Right lobe of liver (tissue), 6 donors: ENCODE measurements at regions not wholly inside any gene's neighbourhood (a gene's known extent, or its start where the extent isn't known, plus 50 kb on each side); places are given as distances from the start of the nearest gene placed in this dataset.

ENCODE experiments used
- ATAC-seq, 4 donors: fragments of 200-7000 bp; cut with Tn5 transposase; one replicate each; pipeline ENCODE4 v1.9.1; 2020; ENCODE audit warnings: mild to moderate bottlenecking in 4 of 4, moderate library complexity in 4 of 4
- DNase-seq, 3 donors: peaks; one replicate each; pipeline ENCODE4 v3.0.0-alpha.2; 2020
- H3K27ac ChIP-seq, 3 donors: fragments of 200-600 bp; one replicate each; pipeline ENCODE4 v1.8.0; 2022
- H3K27me3 ChIP-seq, 2 donors: fragments of 200-600 bp; one replicate each; pipeline ENCODE4 v1.8.0; 2022
- H3K36me3 ChIP-seq, 4 donors: fragments of 200-600 bp; sonication (generic) in 1 of 4; one replicate each; pipeline versions ENCODE4 v1.5.1 to v1.8.0; 2017 to 2022; ENCODE audit warnings: control low read depth in 1 of 4
- H3K4me1 ChIP-seq, 4 donors: fragments of 200-600 bp; sonication (generic) in 1 of 4; one replicate each; pipeline versions ENCODE4 v1.5.1 to v1.8.0; 2017 to 2022; ENCODE audit warnings: control low read depth in 1 of 4
- H3K4me3 ChIP-seq, 3 donors: fragments of 200-600 bp; one replicate each; pipeline ENCODE4 v1.8.0; 2022
- H3K9me3 ChIP-seq, 4 donors: fragments of 200-600 bp; sonication (generic) in 1 of 4; one replicate each; pipeline versions ENCODE4 v1.5.1 to v1.8.0; 2017 to 2022; ENCODE audit warnings: control low read depth in 1 of 4
- POLR2A ChIP-seq: fragments of 450-650 bp; IDR thresholded peaks from one replicate; pipeline ENCODE4 v1.6.1; 2017; ENCODE audit warnings: antibody characterized with exemption, mild to moderate bottlenecking
- WGBS: methylation state at CpG from one replicate; pipeline ENCODE4 v1.1.6; 2018; ENCODE audit warnings: low coverage, low lambda C conversion rate; ENCODE audit not compliant: insufficient coverage; ENCODE audit errors: missing lambda C conversion rate; 5-methylcytosine and 5-hydroxymethylcytosine counted together
- intact Hi-C, 2 donors: fragments of 100-400 bp; cut with DNase I; formaldehyde crosslinking; loops; one replicate each; pipeline versions ENCODE4 v1.11.2 to v1.14.1; 2022
- TF ChIP-seq, protein P1 (sequence below), 4 donors: fragments of 200-600 bp in 3 of 4; fragments of 450-650 bp in 1 of 4; IDR thresholded peaks; one replicate each; pipeline versions ENCODE4 v1.5.1 to v1.8.0; 2016 to 2022; ENCODE audit warnings: antibody characterized with exemption in 4 of 4, mild to moderate bottlenecking in 2 of 4
- donor health status: DM: no; HTN: yes; CAD: no.
- donor health status: DM: no; HTN: no; CAD: no.
- donor health status: DM: no; HTN: no; CAD: no.
- donor health status: DM: no; HTN: yes; CAD: no.
- donor health status: DM: no; HTN: yes; CAD: no.

DNA sequence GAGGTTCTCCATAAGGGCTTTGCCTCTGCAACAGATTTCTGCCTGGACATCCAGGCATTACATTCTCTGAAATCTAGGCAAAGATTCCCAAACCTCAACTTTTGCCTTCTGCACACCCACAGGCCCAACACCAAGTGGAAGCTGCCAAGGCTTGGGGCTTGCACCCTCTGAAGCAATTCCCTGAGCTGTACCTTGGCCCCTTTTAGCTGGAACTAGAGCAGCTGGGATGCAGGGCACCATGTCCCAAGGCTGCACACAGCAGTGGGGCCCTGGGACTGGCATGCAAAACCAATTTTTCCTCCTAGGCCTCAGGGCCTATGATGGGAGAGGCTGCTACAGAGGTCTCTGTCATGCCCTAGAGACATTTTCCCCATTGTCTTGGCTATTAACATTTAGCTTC, 943.2 kb downstream of the PCDH17 start:
- TF ChIP-seq POLR2A, result no peak
- TF ChIP-seq, protein P1, sequence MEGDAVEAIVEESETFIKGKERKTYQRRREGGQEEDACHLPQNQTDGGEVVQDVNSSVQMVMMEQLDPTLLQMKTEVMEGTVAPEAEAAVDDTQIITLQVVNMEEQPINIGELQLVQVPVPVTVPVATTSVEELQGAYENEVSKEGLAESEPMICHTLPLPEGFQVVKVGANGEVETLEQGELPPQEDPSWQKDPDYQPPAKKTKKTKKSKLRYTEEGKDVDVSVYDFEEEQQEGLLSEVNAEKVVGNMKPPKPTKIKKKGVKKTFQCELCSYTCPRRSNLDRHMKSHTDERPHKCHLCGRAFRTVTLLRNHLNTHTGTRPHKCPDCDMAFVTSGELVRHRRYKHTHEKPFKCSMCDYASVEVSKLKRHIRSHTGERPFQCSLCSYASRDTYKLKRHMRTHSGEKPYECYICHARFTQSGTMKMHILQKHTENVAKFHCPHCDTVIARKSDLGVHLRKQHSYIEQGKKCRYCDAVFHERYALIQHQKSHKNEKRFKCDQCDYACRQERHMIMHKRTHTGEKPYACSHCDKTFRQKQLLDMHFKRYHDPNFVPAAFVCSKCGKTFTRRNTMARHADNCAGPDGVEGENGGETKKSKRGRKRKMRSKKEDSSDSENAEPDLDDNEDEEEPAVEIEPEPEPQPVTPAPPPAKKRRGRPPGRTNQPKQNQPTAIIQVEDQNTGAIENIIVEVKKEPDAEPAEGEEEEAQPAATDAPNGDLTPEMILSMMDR (IDR thresholded peaks at IDR 0.05), result no peak
- no peak for ATAC-seq
- no peaks in the 10 kb centered on the region for H3K4me1 ChIP-seq
- intact Hi-C loops, result no loop called here
- no peaks in the 10 kb centered on the region for H3K27me3 ChIP-seq
- no peak overlapping the region for H3K4me3 ChIP-seq
- H3K36me3 ChIP-seq, result no peaks in the 10 kb centered on the region
- no peak for DNase-seq
- no peak overlapping the region for H3K27ac ChIP-seq
- no peaks in the 10 kb centered on the region for H3K9me3 ChIP-seq

DNA sequence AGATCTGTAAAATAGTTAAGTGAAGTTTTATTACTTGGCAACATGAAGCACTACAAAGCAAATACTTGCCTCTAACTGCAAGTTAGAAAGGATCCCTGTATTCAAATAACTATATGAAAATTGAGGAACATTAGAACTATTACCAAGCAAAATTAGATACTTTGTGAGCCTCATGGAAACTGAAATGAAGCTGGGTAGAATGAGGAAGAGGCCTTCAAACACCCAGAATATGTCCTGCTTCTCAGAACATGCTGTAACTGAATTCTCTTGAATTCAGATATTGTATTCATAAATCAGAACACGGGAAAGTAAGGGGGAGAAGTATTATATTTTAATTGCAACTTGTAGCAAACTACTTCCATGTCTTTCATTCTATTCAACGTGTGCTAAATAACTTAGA, 947.9 kb downstream of the PCDH17 start:
- Histone ChIP-seq H3K27ac (no peak overlapping the region), H3K27me3 (no peaks in the 10 kb centered on the region), H3K4me1 (no peaks in the 10 kb centered on the region), H3K4me3 (no peak overlapping the region), H3K36me3 (no peaks in the 10 kb centered on the region), H3K9me3 (no peaks in the 10 kb centered on the region)
- TF ChIP-seq, protein P1 (IDR thresholded peaks at IDR 0.05), result no peak
- no peak for TF ChIP-seq POLR2A
- DNase-seq (no peak), ATAC-seq (peak in 1 of 4 donors; percentile 33)
- intact Hi-C loops, result no loop called here
- WGBS, result 69% methylated on average over 2 of the region's 2 CpGs

DNA sequence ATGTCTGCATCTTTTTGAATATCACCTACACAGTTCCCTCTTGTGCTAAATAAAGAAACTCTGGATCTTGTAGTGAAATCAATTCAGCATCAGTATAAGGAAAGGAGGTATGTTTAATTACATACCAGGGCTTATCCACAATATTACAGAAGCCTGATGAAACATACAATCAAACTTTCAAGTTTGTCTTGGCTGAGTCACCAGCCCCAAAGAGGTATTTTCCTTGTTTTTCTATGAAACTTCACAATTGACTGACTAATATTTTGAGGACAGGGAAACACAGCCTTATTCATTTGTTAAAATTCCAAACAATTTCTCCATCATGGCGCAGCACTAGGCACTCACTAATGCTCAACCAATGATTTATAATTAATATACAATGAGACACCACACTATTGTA, 952.4 kb downstream of the PCDH17 start:
- Histone ChIP-seq H3K4me3 (no peak overlapping the region), H3K27me3 (no peaks in the 10 kb centered on the region), H3K36me3 (no peaks in the 10 kb centered on the region), H3K4me1 (no peaks in the 10 kb centered on the region), H3K9me3 (no peaks in the 10 kb centered on the region), H3K27ac (no peak overlapping the region)
- 80% methylated on average over 1 of the region's 1 CpG for WGBS
- no peak for TF ChIP-seq POLR2A
- TF ChIP-seq, protein P1 (IDR thresholded peaks at IDR 0.05), result no peak
- ATAC-seq (no peak), DNase-seq (no peak)
- intact Hi-C loops, result no loop called here

DNA sequence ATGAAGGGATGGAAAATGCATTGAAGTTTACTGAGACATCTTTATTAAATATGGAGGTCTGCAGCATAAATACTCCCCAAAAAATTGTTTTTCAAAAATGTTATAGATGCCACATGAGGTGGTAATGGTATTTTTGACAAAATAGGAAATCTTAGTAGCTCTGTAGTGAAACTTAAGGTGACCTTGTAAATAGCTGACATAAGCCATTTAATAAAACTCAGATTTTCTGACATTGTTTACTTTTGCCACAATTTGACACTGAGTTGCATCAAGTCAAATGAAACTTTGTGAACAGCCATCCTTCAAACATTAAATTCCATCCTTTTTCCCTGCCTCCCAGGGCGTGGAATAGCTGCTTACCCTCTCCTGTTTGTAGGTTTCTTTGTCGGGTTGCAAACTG, 953.1 kb downstream of the PCDH17 start:
- DNase-seq (no peak), ATAC-seq (no peak)
- no peaks in the 10 kb centered on the region for H3K36me3 ChIP-seq
- no peak overlapping the region for H3K27ac ChIP-seq
- no peaks in the 10 kb centered on the region for H3K27me3 ChIP-seq
- no peaks in the 10 kb centered on the region for H3K4me1 ChIP-seq
- no peak overlapping the region for H3K4me3 ChIP-seq
- intact Hi-C loops, result no loop called here
- 51% methylated on average over 2 of the region's 2 CpGs for WGBS
- TF ChIP-seq, protein P1 (IDR thresholded peaks at IDR 0.05), result no peak
- no peaks in the 10 kb centered on the region for H3K9me3 ChIP-seq

DNA sequence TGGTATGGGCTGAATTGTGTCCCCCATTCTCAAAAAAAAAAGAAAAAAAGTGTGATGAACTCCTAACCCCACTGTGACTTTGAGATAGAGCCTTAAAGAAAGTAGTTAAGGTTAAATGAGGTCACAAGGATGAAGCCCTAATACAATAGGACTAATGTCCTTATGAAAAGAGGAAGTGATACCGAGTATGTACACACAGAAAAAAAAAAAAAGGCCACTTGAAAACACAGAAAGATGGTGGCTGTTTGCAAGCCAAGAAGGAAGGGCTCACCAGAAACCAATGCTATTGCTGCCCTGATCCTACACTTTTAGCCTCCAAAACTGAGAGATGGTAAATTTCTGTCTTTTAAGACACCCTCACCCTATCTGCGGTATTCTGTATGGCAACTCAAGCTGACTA, 955.6 kb downstream of the PCDH17 start:
- 68% methylated on average over 2 of the region's 2 CpGs for WGBS
- Histone ChIP-seq H3K4me3 (no peak overlapping the region), H3K4me1 (no peaks in the 10 kb centered on the region), H3K36me3 (no peaks in the 10 kb centered on the region), H3K9me3 (no peaks in the 10 kb centered on the region), H3K27ac (no peak overlapping the region), H3K27me3 (no peaks in the 10 kb centered on the region)
- TF ChIP-seq, protein P1 (IDR thresholded peaks at IDR 0.05), result no peak
- no peak for TF ChIP-seq POLR2A
- intact Hi-C loops, result no loop called here
- ATAC-seq (peak; percentile 24 to 62 (median 34)), DNase-seq (no peak)
